ENCODE measurements at regions not wholly inside any gene's neighbourhood (a gene's known extent, or its start where the extent isn't known, plus 50 kb on each side); places are given as distances from the start of the nearest gene placed in this dataset.

- TF ChIP-seq FOXM1 (IDR thresholded peaks at IDR 0.05; ENCODE audit: borderline replicate concordance), result no peak
- TF ChIP-seq ZNF384 (IDR thresholded peaks at IDR 0.05), result no peak
- TF ChIP-seq PKNOX1 (IDR thresholded peaks at IDR 0.05), result no peak
- no peak for TF ChIP-seq NFRKB (IDR thresholded peaks at IDR 0.05)
- TF ChIP-seq ARNT (IDR thresholded peaks at IDR 0.05), result no peak
- no peak for TF ChIP-seq SP1 (IDR thresholded peaks at IDR 0.05)
- TF ChIP-seq FOXA1 (IDR thresholded peaks at IDR 0.05), result no peak
- no peak for TF ChIP-seq SUZ12 (IDR thresholded peaks at IDR 0.05)
- no peak for TF ChIP-seq FOXK2 (IDR thresholded peaks at IDR 0.05)
- TF ChIP-seq CTBP1 (IDR thresholded peaks at IDR 0.05; ENCODE audit: borderline replicate concordance), result no peak
- no peak for TF ChIP-seq ELF4 (IDR thresholded peaks at IDR 0.05)
- no peak for TF ChIP-seq BHLHE40 (IDR thresholded peaks at IDR 0.05; ENCODE audit: borderline replicate concordance)
Measured at GRCh38 chr12:85642808-85643207, 193.4 kb downstream of the RASSF9 start.
